Mesenteric fat pad (tissue), 1 donor: ENCODE measurements at regions not wholly inside any gene's neighbourhood (a gene's known extent, or its start where the extent isn't known, plus 50 kb on each side); places are given as distances from the start of the nearest gene placed in this dataset.

ENCODE experiments used
- DNase-seq: peaks from one replicate; pipeline ENCODE4 v3.0.0-alpha.2; 2020; ENCODE audit warnings: low spot score
- donor health status: DM: yes; HTN: yes; CAD: no.

GRCh38 chr1:203926025-203926540 is 64.7 kb downstream of the SNRPE start:
- no peak for DNase-seq

GRCh38 chr1:203929741-203930309 is 68.4 kb downstream of the SNRPE start:
- DNase-seq = no peak

DNA sequence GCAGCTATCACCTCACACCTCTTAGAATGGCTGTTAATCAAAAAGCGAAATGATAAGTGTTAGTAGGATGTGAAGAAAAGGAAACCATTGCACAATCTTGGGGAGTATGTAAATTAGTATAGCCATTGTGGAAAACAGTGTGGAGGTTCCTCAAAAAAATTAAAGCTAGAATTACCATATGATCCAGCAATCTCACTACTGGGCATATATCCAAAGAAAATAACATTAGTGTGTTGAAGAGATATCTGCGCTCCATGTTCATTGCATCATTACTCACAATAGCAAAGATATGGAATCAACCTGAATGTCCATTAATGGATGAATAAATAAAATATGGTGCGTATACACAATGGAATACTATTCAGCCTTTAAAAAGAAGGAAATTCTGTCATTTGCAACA is 68.9 kb downstream of the SNRPE start:
- DNase-seq = no peak

GRCh38 chr1:203931953-203932352 is 70.6 kb downstream of the SNRPE start:
- no peak for DNase-seq

DNA sequence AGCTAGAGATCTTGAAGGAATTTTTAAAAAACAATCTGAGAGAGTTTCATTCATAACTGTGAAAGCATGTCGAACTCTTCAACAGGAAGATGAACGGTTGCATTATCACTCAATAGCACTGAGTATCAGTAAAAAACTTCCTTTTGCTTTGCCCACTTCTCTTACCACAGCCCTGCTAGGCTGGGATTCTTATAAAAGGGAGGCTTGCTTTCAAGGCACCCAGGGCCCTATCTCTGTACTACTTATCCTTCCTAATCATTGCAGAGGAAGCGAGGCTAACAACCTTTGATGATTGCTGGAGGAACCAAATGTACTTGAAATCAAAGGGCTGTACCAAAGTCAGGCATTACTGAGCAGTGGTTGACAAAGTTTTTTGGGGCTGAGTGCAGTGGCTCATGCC is 71.2 kb downstream of the SNRPE start:
- DNase-seq = no peak

DNA sequence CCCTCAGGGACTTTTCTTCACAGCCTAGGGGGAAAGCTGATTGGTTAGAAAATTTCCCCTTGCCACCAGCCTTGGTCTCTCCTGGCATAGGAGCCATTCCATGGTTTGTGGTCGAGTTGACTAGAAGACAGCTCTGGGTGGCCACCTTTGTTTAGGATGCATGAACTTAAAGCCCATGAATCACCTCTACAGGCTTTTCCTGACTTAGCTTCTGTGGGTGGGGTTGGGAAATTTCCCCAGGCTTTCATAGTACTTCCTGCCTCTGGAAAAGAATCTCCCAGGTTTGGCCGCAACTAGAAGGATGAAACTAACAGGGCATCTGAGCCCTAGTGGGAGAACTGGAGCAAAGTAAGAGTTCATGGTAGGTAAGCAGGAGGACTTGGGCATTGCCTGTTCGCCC is 72.6 kb downstream of the SNRPE start:
- no peak for DNase-seq

DNA sequence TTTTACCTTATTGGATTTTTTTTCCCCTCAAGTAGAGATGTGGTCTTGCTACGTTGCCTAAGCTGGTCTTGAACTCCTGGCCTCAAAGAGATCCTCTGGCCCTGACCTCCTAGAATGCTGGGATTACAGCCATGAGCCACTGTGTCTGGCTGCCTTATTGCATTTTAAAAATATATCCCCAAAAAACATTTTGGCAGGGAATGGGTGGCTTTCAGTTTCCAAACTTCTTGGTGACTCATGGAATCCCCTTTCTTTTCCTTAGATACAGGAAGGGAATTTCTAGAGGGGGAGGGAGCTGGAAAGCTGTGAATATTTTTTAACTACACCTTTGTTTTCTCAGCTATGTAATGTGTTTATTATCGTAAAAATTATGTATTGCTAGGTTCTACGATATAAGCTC is 73.3 kb downstream of the SNRPE start:
- DNase-seq = no peak

DNA sequence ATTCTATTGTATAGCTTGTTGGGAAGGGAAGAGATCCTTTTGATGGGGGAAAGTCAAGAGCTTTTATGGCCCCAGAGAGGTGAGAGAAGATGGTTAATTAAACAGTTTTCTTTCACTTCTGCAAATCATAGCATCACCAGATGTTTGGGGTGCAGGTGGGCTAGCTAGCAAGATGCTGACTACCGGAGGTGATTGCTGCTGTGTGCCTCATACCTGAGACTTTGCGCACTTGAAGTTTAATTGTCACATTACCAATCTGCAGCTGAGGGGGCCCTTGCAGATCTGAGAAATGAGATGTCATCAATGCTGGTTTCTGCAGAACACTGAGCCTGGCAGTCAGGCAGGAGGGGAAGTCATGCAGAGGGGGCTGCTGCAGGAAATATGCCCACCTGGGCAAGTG is 73.9 kb downstream of the SNRPE start:
- DNase-seq = no peak

GRCh38 chr1:203937678-203938330 is 76.4 kb downstream of the SNRPE start:
- DNase-seq = no peak

DNA sequence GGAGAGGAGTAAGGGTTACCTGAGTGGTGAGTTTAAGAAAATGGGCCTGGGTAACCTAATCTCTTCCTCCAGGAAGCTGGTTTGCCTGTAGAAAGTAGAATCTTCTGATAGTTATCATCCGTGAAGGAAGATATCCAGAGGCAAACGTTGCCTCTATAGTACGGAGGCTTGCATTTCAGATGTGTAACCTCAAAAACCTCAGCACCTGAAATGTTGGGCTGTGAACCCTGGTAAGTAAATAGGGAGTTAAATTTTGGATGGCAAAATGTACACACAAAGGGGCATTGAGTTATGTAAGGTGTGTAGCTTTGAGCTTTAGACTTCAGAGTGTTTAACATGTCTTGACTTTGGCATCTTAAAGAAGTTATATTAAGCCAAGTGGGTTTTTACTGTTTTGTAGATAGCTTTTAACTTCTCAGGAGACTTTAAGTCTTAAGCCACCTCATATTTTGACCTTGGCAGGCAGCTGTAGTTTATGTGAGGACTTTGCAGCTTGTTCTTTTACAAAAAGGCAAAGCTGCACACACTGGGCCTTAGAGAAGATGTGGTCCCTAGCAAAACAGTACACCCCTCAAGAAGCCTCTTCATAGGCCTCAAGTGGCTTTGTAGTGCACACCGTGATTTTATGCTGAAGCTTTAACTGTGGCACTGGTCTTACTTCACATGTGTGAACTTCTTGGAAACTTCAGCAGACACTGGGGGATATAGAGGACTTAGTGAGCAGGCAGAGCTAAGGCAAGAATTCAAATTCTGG is 83.4 kb downstream of the SNRPE start:
- no peak for DNase-seq

GRCh38 chr1:203954293-203954692 is 92.9 kb downstream of the SNRPE start:
- no peak for DNase-seq

GRCh38 chr1:203954788-203955552 is 93.6 kb downstream of the SNRPE start:
- DNase-seq = no peak

DNA sequence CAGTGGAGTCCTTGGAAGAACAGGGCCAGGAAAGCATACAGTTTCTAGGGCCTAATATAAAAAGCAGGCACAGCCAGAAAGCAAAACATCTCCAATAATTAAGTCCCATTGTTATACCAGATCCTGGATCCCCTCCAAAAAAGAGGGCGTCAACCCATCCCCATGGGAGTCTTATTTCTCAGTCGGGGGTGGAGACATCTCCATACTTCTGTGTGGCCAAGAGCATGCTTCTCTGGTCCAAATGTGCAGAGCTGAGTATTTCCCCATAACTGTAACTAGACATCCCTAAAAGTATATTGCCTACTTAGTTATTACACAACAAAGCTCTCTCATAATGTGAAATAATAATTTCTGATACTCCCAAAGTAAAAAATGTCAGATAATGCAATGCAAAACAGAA is 104.2 kb upstream of the SOX13 start:
- DNase-seq = no peak

DNA sequence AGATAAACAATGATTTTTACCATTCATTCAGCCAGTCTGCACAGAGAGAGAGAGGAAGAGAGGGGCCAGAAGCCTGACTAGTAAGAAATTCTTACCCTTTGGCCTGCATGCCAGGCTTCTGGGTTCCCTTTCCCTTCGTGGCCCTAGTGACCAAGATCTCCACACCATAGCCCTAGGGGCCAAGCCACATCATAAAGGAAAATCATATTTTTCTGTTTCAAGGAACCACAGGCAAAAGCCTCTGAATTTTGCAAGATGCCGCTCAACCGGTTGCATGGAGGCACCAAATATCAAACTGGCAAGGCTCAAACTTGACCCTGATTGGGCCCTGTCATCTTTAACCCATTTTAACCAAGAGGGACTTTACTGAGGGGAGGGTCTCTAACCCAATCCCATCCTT is 103.1 kb upstream of the SOX13 start:
- no peak for DNase-seq

DNA sequence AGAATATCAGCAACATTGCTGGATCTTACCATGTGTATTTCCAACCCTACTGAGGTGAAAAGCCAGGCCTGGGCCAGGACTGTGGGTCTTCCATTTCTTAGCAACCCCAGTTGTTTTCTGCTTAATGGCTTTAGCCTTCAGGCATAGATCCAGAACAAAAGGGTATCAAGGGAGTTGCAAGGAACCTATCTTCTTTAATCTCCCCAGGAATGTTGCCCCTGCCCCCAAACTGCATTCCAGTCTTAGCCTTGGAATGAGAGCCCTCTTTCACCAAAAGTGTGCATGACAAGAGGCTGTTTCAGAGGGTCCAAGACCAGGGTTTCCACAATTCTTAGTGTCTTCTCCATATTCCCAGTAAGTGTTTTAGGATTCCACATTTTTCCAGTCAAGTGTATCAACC is 87.9 kb upstream of the SOX13 start:
- no peak for DNase-seq

DNA sequence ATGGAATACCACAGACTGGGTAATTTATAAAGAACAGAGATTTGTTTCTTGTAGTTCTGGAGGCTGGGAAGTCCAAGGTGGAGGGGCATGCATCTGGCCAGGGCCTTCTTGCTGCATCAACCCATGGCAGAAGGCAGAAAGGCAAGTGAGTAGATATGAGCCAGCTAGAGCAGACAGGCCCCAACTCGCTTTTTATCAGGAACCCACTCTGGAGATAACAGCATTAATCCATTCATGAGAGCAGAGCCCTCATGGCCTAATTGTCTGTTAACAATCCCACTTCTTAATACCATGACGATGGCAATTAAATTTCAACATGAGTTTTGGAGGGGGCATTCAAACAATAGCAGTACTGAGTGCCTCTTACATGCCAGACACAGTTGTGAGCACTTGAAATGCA is 87.2 kb upstream of the SOX13 start:
- DNase-seq = no peak

GRCh38 chr1:203986887-203987461 is 85.9 kb upstream of the SOX13 start:
- no peak for DNase-seq

- no peak for DNase-seq
Observed at GRCh38 chr1:203990118-203990517, 82.8 kb upstream of the SOX13 start.

DNA sequence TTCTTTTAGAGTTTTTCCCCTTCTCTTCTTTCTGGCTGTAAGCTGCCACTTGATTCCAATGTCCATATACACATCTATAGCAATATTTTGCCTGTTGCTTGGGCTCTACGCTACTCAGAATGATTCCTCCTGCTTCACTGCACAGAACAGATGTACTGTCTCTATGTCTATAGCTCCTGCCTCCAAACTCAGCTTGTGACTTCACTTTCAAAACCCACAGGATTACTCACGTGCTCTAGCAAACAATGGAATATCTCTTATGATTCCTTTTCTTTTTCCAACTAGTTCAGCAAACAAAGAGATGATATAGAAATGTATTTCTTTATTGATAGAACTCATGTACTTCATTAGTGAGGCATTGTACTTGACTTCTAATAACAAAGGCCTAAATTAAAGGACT is 80.5 kb upstream of the SOX13 start:
- no peak for DNase-seq

DNA sequence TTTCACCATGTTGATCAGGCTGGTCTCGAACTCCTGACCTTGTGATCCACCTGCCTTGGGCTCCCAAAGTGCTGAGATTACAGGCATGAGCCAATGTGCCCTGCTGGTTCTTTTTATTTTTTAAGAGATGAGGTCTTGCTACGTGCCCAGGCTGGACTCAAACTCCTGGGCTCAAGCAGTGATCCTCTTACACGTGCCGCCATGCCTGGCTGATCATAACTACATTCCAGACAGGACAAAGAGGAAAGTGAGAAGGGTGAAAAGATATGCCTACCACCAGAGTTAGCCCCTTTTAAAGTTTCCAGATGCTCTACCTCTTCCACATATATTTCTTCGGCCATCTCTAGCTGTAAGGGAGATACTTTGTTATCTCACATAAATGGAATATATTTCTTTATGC is 79.7 kb upstream of the SOX13 start:
- no peak for DNase-seq

DNA sequence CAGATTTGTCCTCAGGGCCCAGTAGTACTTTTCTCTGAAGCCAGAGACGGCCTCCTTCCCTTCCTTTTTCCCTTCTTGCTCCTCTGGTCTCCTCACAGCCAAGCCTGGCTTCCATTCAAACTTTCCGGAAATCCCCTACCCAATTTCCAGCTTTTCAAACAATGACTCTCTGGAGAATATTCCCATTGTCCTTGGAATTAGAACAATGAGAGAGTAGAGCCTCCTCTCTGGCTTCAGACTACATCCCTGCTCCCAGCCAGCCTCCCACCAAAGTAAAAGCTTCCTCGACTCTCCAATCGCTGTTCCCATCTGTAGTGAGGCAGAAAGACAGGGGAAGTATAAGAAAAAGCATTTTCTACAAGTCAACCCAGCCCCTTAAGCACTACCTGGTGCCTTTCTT is 77.7 kb upstream of the SOX13 start:
- DNase-seq = no peak

GRCh38 chr1:203996126-203996525 is 76.8 kb upstream of the SOX13 start:
- DNase-seq = no peak
